ENCODE measurements at regions not wholly inside any gene's neighbourhood (a gene's known extent, or its start where the extent isn't known, plus 50 kb on each side); places are given as distances from the start of the nearest gene placed in this dataset.

GRCh38 chr1:215400741-215401140, 166.4 kb upstream of the KCTD3 start:
- H3K4me1 ChIP-seq: no peaks in the 10 kb centered on the region
- H3K9me3 ChIP-seq: no peaks in the 10 kb centered on the region
- no peaks in the 10 kb centered on the region for H3K36me3 ChIP-seq
- TF ChIP-seq CTCF (IDR thresholded peaks at IDR 0.05): no peak
- no peak overlapping the region for H3K4me3 ChIP-seq
- 81 to 91% methylated on average over 1 of the region's 1 CpG for WGBS, 2 donors
- no peak for DNase-seq
- no peaks in the 10 kb centered on the region for H3K27me3 ChIP-seq
- no peak for ATAC-seq
- intact Hi-C loops (cut with DNase I): no loop called here
- H3K27ac ChIP-seq: no peak overlapping the region

- no peaks in the 10 kb centered on the region for H3K27me3 ChIP-seq
- no peak overlapping the region for H3K27ac ChIP-seq
- DNase-seq (no peak), ATAC-seq (no peak)
- H3K9me3 ChIP-seq: no peaks in the 10 kb centered on the region
- TF ChIP-seq CTCF (IDR thresholded peaks at IDR 0.05): no peak
- H3K36me3 ChIP-seq: no peaks in the 10 kb centered on the region
- intact Hi-C loops (cut with DNase I): no loop called here
- H3K4me1 ChIP-seq: peaks cover 0 to 5% (median 0%) of the 10 kb centered on the region in 9 donors
- H3K4me3 ChIP-seq: no peak overlapping the region
- WGBS, 2 donors: 89 to 94% methylated on average over 5 of the region's 5 CpGs
Measured at GRCh38 chr1:215402147-215402546, 165.0 kb upstream of the KCTD3 start.

- H3K27me3 ChIP-seq: no peaks in the 10 kb centered on the region
- H3K4me3 ChIP-seq: no peak overlapping the region
- no peaks in the 10 kb centered on the region for H3K36me3 ChIP-seq
- 30 to 63% methylated on average over 1 of the region's 1 CpG for WGBS, 2 donors
- no peak for TF ChIP-seq CTCF (IDR thresholded peaks at IDR 0.05)
- ATAC-seq: no peak
- H3K27ac ChIP-seq: no peak overlapping the region
- H3K4me1 ChIP-seq: peaks cover 0 to 6% (median 0%) of the 10 kb centered on the region in 9 donors
- intact Hi-C loops (cut with DNase I): no loop called here
- no peak for DNase-seq
- H3K9me3 ChIP-seq: no peaks in the 10 kb centered on the region
Measured at GRCh38 chr1:215405211-215405610, 161.9 kb upstream of the KCTD3 start.

- no peak for DNase-seq
- peak in 1 of 8 donors; percentile 39 for ATAC-seq
- Histone ChIP-seq H3K27ac (peak overlapping the region in 1 of 10 donors; percentile 36), H3K27me3 (no peaks in the 10 kb centered on the region), H3K4me1 (peaks cover 0 to 6% (median 0%) of the 10 kb centered on the region in 9 donors), H3K36me3 (no peaks in the 10 kb centered on the region), H3K4me3 (no peak overlapping the region), H3K9me3 (no peaks in the 10 kb centered on the region)
- WGBS, 2 donors: 68 to 86% methylated on average over 4 of the region's 4 CpGs
- intact Hi-C loops (cut with DNase I): no loop called here
- no peak for TF ChIP-seq CTCF (IDR thresholded peaks at IDR 0.05)
Measured at GRCh38 chr1:215406927-215407326, 160.2 kb upstream of the KCTD3 start.

All from heart right ventricle (tissue), 16 donors.